DOHH2 (cell line): ENCODE measurements at regions not wholly inside any gene's neighbourhood (a gene's known extent, or its start where the extent isn't known, plus 50 kb on each side); places are given as distances from the start of the nearest gene placed in this dataset.

Source experiments
- EZH2phosphoT487 ChIP-seq: fragments of 200-600 bp; sonication (generic); IDR thresholded peaks from 2 replicates; pipeline ENCODE4 v1.6.1; 2017; ENCODE audit warnings: borderline replicate concordance, mild to moderate bottlenecking, antibody characterized with exemption, low read length, moderate library complexity, mixed read lengths
- TF ChIP-seq, protein P1 (sequence below): fragments of 200-600 bp; sonication (generic); IDR thresholded peaks from one replicate; pipeline ENCODE4 v1.5.1; 2014; ENCODE audit warnings: antibody characterized with exemption, mild to moderate bottlenecking, low read depth, low read length; ENCODE audit not compliant: poor library complexity, severe bottlenecking

DNA sequence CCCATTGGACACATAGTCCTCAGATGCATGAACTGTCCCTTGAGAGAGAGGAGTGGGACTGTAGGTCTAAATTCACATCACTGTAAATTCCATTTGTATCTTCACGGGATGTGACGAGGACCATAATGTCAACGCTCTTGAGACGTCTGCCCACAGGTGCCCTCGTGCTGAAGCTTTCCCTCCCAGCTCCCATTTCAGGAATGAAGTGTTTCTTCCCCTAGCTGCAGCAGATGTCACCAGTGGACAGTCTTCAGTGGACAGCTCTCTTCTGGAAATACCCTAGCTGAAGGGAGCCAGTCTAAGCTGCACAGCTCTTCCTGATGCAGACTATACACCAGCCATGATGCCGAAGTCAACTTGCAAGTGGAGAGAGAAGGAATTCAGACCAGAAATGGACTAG, 217.4 kb upstream of the ECI2 start:
- TF ChIP-seq, protein P1, sequence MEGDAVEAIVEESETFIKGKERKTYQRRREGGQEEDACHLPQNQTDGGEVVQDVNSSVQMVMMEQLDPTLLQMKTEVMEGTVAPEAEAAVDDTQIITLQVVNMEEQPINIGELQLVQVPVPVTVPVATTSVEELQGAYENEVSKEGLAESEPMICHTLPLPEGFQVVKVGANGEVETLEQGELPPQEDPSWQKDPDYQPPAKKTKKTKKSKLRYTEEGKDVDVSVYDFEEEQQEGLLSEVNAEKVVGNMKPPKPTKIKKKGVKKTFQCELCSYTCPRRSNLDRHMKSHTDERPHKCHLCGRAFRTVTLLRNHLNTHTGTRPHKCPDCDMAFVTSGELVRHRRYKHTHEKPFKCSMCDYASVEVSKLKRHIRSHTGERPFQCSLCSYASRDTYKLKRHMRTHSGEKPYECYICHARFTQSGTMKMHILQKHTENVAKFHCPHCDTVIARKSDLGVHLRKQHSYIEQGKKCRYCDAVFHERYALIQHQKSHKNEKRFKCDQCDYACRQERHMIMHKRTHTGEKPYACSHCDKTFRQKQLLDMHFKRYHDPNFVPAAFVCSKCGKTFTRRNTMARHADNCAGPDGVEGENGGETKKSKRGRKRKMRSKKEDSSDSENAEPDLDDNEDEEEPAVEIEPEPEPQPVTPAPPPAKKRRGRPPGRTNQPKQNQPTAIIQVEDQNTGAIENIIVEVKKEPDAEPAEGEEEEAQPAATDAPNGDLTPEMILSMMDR: no peak
- no peak for TF ChIP-seq EZH2phosphoT487
